Neural progenitor cell (in vitro differentiated cells): ENCODE measurements at regions not wholly inside any gene's neighbourhood (a gene's known extent, or its start where the extent isn't known, plus 50 kb on each side); places are given as distances from the start of the nearest gene placed in this dataset.

Experiments used
- CTCF ChIP-seq: fragments of 200-600 bp; sonication (generic); IDR thresholded peaks from 2 replicates; pipeline ENCODE4 v1.5.1; 2017; ENCODE audit warnings: antibody characterized with exemption, mild to moderate bottlenecking
- EZH2 ChIP-seq: fragments of 200-600 bp; sonication (generic); IDR thresholded peaks from 2 replicates; pipeline ENCODE4 v1.6.1; 2017; ENCODE audit warnings: antibody characterized with exemption, mild to moderate bottlenecking, moderate library complexity
- EZH2phosphoT487 ChIP-seq: fragments of 200-600 bp; sonication (generic); IDR thresholded peaks from 2 replicates; pipeline ENCODE4 v1.6.1; 2017; ENCODE audit warnings: antibody characterized with exemption

- TF ChIP-seq CTCF (no peak), EZH2phosphoT487 (no peak), EZH2 (no peak)
Observed at GRCh38 chrX:140298960-140299825, 205.7 kb downstream of the SOX3 start.
